A549 (cell line): ENCODE measurements at regions not wholly inside any gene's neighbourhood (a gene's known extent, or its start where the extent isn't known, plus 50 kb on each side); places are given as distances from the start of the nearest gene placed in this dataset.

Source experiments
- ATAC-seq, 2 experiments: fragments of 200-7000 bp in 1 of 2; fragments of >200 bp in 1 of 2; cut with Nextera tagmentation in 1 of 2; cut with Tn5 transposase in 1 of 2; 3 replicates each; pipeline versions ENCODE4 v1.8.0 to v1.9.1; 2018 to 2020; ENCODE audit warnings: mild to moderate bottlenecking in 1 of 2, moderate library complexity in 1 of 2
- CTCF ChIA-PET: fragments of 300-600 bp; sonication (Branson Sonifier 250); formaldehyde crosslinking; extraction: SDS; loops from one replicate; lab custom pipeline; 2021; ENCODE audit warnings: antibody characterized with exemption, inconsistent platforms; lab: Yijun Ruan, JAX
- POLR2A ChIA-PET: fragments of 350-600 bp; formaldehyde crosslinking; extraction: SDS; loops from one replicate; lab custom pipeline; 2021; ENCODE audit warnings: antibody characterized with exemption, inconsistent platforms; lab: Yijun Ruan, JAX
- DNase-seq, 2 experiments: peaks; one replicate each; pipeline versions ENCODE4 v3.0.0 to v3.0.0-alpha.2; 2011 to 2016; ENCODE audit warnings: low read depth in 1 of 2, low spot score in 1 of 2
- FAIRE-seq: peaks from 2 replicates; lab custom pipeline; 2011; peaks lifted over from hg19 to GRCh38; lab: Jason Lieb, UNC
- H3K27ac ChIP-seq, 2 experiments: fragments of >200 bp; sonication (Bioruptor Twin); formaldehyde crosslinking; 3 replicates each; pipeline ENCODE4 v1.5.1; 2016 to 2017
- H3K4me1 ChIP-seq: fragments of >200 bp; sonication (Bioruptor Twin); formaldehyde crosslinking; 3 replicates; pipeline ENCODE4 v1.6.1; 2016
- H3K4me2 ChIP-seq: fragments of >200 bp; sonication (Bioruptor Twin); formaldehyde crosslinking; 3 replicates; pipeline ENCODE4 v1.6.1; 2016
- H3K4me3 ChIP-seq: fragments of >200 bp; sonication (Bioruptor Twin); formaldehyde crosslinking; 3 replicates; pipeline ENCODE4 v1.5.1; 2016
- H3K9me3 ChIP-seq: fragments of >200 bp; sonication (Bioruptor Twin); formaldehyde crosslinking; 3 replicates; pipeline ENCODE4 v1.6.1; 2016
- CBX2 ChIP-seq: fragments of 200-600 bp; sonication (generic); IDR thresholded peaks from 2 replicates; pipeline ENCODE4 v1.6.1; 2016; ENCODE audit warnings: low read depth, mild to moderate bottlenecking, borderline replicate concordance
- CHD2 ChIP-seq: fragments of 150-350 bp; IDR thresholded peaks from 2 replicates; pipeline ENCODE4 v1.6.1; 2014; ENCODE audit warnings: low read length; ENCODE audit not compliant: partially characterized antibody
- CHD4 ChIP-seq: fragments of 200-600 bp; sonication (generic); IDR thresholded peaks from 2 replicates; pipeline ENCODE4 v1.6.1; 2016; ENCODE audit warnings: antibody characterized with exemption, mild to moderate bottlenecking, borderline replicate concordance
- ESRRA ChIP-seq: fragments of 150-350 bp; IDR thresholded peaks from 2 replicates; pipeline ENCODE4 v1.6.1; 2014; ENCODE audit warnings: mild to moderate bottlenecking, low read length, borderline replicate concordance
- FOSB ChIP-seq: fragments of 250-450 bp; sonication (Bioruptor Pico); IDR thresholded peaks from 2 replicates; pipeline ENCODE4 v1.5.0; 2020; ENCODE audit warnings: mild to moderate bottlenecking, moderate library complexity
- HDAC2 ChIP-seq: fragments of 200-600 bp; sonication (generic); IDR thresholded peaks from 2 replicates; pipeline ENCODE4 v1.6.1; 2016
- HOXA7 ChIP-seq: fragments of 250-450 bp; sonication (Bioruptor Pico); IDR thresholded peaks from 2 replicates; pipeline ENCODE4 v1.5.0; 2020; ENCODE audit warnings: mild to moderate bottlenecking, moderate library complexity
- JUNB ChIP-seq: fragments of >200 bp; sonication (Bioruptor Twin); formaldehyde crosslinking; IDR thresholded peaks from 2 replicates; pipeline ENCODE4 v1.6.1; 2016
- MYC ChIP-seq: IDR thresholded peaks from 2 replicates; pipeline ENCODE4 v1.6.1; 2012; ENCODE audit warnings: mild to moderate bottlenecking, inconsistent platforms, low read length, improper control_type of control experiment, borderline replicate concordance
- NFE2L2 ChIP-seq: fragments of 150-350 bp; conservative IDR thresholded peaks from 2 replicates; pipeline ENCODE4 v1.6.1; 2014; ENCODE audit warnings: low read length
- RAD21 ChIP-seq, 2 experiments: fragments of >200 bp in 1 of 2; sonication (Bioruptor Twin) in 1 of 2; formaldehyde crosslinking in 1 of 2; IDR thresholded peaks in 1 of 2; conservative IDR thresholded peaks in 1 of 2; 2 replicates in 1 of 2; 3 replicates in 1 of 2; pipeline ENCODE4 v1.6.1; 2012 to 2018; ENCODE audit warnings: inconsistent platforms in 1 of 2
- RCOR1 ChIP-seq: fragments of 150-350 bp; IDR thresholded peaks from 2 replicates; pipeline ENCODE4 v1.6.1; 2014; ENCODE audit warnings: antibody characterized with exemption, low read length, low read depth
- USF2 ChIP-seq: fragments of 450-650 bp; IDR thresholded peaks from 2 replicates; pipeline ENCODE4 v1.6.1; 2014; ENCODE audit warnings: antibody characterized with exemption
- WGBS: methylation state at CpG from one replicate; pipeline ENCODE4 v1.1.6; 2017; ENCODE audit errors: missing lambda C conversion rate; 5-methylcytosine and 5-hydroxymethylcytosine counted together
- TF ChIP-seq, protein P1 (sequence below): IDR thresholded peaks from 2 replicates; pipeline ENCODE4 v1.6.1; 2012; ENCODE audit warnings: low read depth, borderline replicate concordance

- TF ChIP-seq NFE2L2 (no peak), RAD21 (conservative IDR thresholded peaks at IDR 0.05 in 1 of 2, IDR thresholded peaks at IDR 0.05 in 1 of 2) (no peak)
- TF ChIP-seq, all 56 proteins: peak for 0
These were observed 71.2 kb upstream of the COL13A1 start (continued) for GRCh38 chr10:69730251-69731156.

GRCh38 chr10:69731184-69731583 is 70.5 kb upstream of the COL13A1 start:
- ChIA-PET POLR2A (interaction anchor here (0.6 kb wide), 1 partner anchor 74 kb away, joined by 3 read pairs; no protein-coding TSS in a partner anchor), CTCF (interaction anchor here (1.2 to 5.2 kb wide), 5 partner anchors 12 to 86 kb away, joined by 3 to 43 read pairs (median 4); no protein-coding TSS in a partner anchor)
- no peak for FAIRE-seq
- peak in 1 of 2 experiments; percentile 49; a peak in 3 of 6 replicates for ATAC-seq
- H3K9me3 ChIP-seq = no peaks in the 10 kb centered on the region
- peak overlapping the region in 1 of 2 experiments; percentile 43; a peak in 1 of 6 replicates for H3K27ac ChIP-seq
- DNase-seq = peak in 1 of 2 experiments; percentile 18
- TF ChIP-seq NFE2L2 = no peak
- TF ChIP-seq ESRRA = no peak
- TF ChIP-seq CHD2 = no peak
- peak overlapping the region; percentile 23; the same call in 2 of the 3 replicates for H3K4me2 ChIP-seq
- WGBS = 26% methylated on average over 3 of the region's 3 CpGs
- peaks cover 32% of the 10 kb centered on the region for H3K4me1 ChIP-seq
- no peak overlapping the region for H3K4me3 ChIP-seq

- H3K27ac ChIP-seq = peak overlapping the region in 1 of 2 experiments; percentile 43; a peak in 1 of 6 replicates
- 78% methylated on average over 3 of the region's 8 CpGs for WGBS
- no peak overlapping the region for H3K4me2 ChIP-seq
- peaks cover 32% of the 10 kb centered on the region for H3K4me1 ChIP-seq
- POLR2A ChIA-PET = interaction anchor here (0.6 kb wide), 1 partner anchor 73 kb away, joined by 3 read pairs; no protein-coding TSS in a partner anchor
- no peak for FAIRE-seq
- no peak for TF ChIP-seq FOSB
- TF ChIP-seq, protein P1, sequence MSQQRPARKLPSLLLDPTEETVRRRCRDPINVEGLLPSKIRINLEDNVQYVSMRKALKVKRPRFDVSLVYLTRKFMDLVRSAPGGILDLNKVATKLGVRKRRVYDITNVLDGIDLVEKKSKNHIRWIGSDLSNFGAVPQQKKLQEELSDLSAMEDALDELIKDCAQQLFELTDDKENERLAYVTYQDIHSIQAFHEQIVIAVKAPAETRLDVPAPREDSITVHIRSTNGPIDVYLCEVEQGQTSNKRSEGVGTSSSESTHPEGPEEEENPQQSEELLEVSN = no peak
- TF ChIP-seq, all 56 proteins: peak for 0
- CTCF ChIA-PET = interaction anchor here (1.2 to 2.0 kb wide), 4 partner anchors 12 to 68 kb away, joined by 3 to 9 read pairs (median 4); no protein-coding TSS in a partner anchor
- Histone ChIP-seq H3K9me3 (no peaks in the 10 kb centered on the region), H3K4me3 (no peak overlapping the region)
- ATAC-seq (no peak), DNase-seq (no peak)
These were observed 70.0 kb upstream of the COL13A1 start for GRCh38 chr10:69731698-69732097.

GRCh38 chr10:69732147-69732825 is 69.4 kb upstream of the COL13A1 start:
- ATAC-seq (no peak), FAIRE-seq (no peak)
- WGBS = 87% methylated on average over 14 of the region's 16 CpGs
- CTCF ChIA-PET = interaction anchor here (1.3 to 2.0 kb wide), 2 partner anchors 20 to 67 kb away, joined by 3 to 9 read pairs; no protein-coding TSS in a partner anchor
- TF ChIP-seq CBX2 (no peak), USF2 (no peak), RCOR1 (no peak), JUNB (no peak), HDAC2 (no peak), CHD4 (no peak), HOXA7 (no peak), MYC (no peak)
- TF ChIP-seq, all 56 proteins: peak for 0
- Histone ChIP-seq H3K4me3 (no peak overlapping the region), H3K9me3 (no peaks in the 10 kb centered on the region), H3K27ac (no peak overlapping the region), H3K4me2 (no peak overlapping the region), H3K4me1 (peaks cover 32% of the 10 kb centered on the region)
- no peak for DNase-seq
- POLR2A ChIA-PET = no interaction called here
